Gastroesophageal sphincter (tissue), 3 donors: ENCODE measurements at regions not wholly inside any gene's neighbourhood (a gene's known extent, or its start where the extent isn't known, plus 50 kb on each side); places are given as distances from the start of the nearest gene placed in this dataset.

Source experiments
- EP300 ChIP-seq: sonication (generic); formaldehyde crosslinking; IDR thresholded peaks from one replicate; pipeline ENCODE4 v1.6.1; 2017; ENCODE audit warnings: antibody characterized with exemption, mild to moderate bottlenecking
- POLR2A ChIP-seq, 2 donors: fragments of 450-650 bp; IDR thresholded peaks; one replicate each; pipeline ENCODE4 v1.6.1; 2017; ENCODE audit warnings: antibody characterized with exemption in 2 of 2, mild to moderate bottlenecking in 2 of 2, moderate library complexity in 1 of 2
- POLR2AphosphoS5 ChIP-seq: sonication (generic); formaldehyde crosslinking; IDR thresholded peaks from one replicate; pipeline ENCODE4 v1.6.1; 2017; ENCODE audit warnings: antibody characterized with exemption
- TF ChIP-seq, protein P1 (sequence below), 4 experiments: fragments of 200-600 bp in 2 of 4; fragments of 450-650 bp in 2 of 4; sonication (generic) in 1 of 4; IDR thresholded peaks; one replicate each; pipeline ENCODE4 v1.5.1; 2017 to 2019; ENCODE audit warnings: antibody characterized with exemption in 4 of 4, mild to moderate bottlenecking in 2 of 4, moderate library complexity in 2 of 4

DNA sequence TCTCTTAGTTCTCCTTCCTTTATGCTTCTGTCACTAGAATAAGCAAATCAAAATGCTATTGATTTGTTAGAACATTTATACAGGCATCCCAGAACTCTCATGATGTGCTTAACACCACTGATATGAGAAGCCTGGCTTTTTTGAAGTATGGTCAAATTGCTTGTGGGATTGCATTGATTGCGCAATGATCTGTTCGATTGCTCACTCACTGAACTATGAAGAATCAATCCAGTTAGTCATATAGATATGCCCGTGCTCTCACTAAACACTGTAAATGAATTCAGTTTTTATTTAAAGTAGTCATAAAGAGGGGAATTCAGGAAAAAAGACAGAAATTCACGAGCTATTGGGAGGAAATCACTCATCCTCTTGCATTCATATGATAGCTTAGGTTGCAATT, 1237.8 kb downstream of the SUCLG1 start:
- TF ChIP-seq, protein P1, sequence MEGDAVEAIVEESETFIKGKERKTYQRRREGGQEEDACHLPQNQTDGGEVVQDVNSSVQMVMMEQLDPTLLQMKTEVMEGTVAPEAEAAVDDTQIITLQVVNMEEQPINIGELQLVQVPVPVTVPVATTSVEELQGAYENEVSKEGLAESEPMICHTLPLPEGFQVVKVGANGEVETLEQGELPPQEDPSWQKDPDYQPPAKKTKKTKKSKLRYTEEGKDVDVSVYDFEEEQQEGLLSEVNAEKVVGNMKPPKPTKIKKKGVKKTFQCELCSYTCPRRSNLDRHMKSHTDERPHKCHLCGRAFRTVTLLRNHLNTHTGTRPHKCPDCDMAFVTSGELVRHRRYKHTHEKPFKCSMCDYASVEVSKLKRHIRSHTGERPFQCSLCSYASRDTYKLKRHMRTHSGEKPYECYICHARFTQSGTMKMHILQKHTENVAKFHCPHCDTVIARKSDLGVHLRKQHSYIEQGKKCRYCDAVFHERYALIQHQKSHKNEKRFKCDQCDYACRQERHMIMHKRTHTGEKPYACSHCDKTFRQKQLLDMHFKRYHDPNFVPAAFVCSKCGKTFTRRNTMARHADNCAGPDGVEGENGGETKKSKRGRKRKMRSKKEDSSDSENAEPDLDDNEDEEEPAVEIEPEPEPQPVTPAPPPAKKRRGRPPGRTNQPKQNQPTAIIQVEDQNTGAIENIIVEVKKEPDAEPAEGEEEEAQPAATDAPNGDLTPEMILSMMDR (IDR thresholded peaks at IDR 0.05): no peak
- TF ChIP-seq POLR2A (IDR thresholded peaks at IDR 0.05): no peak
- TF ChIP-seq POLR2AphosphoS5: no peak
- no peak for TF ChIP-seq EP300
